Upper lobe of left lung (tissue), 6 donors: ENCODE measurements at regions not wholly inside any gene's neighbourhood (a gene's known extent, or its start where the extent isn't known, plus 50 kb on each side); places are given as distances from the start of the nearest gene placed in this dataset.

Experiments
- ATAC-seq, 2 donors: fragments of 200-7000 bp; cut with Tn5 transposase; one replicate each; pipeline ENCODE4 v1.9.1; 2022; ENCODE audit warnings: mild to moderate bottlenecking in 2 of 2, moderate library complexity in 2 of 2; ENCODE audit not compliant: low FRiP score in 2 of 2
- DNase-seq, 2 donors: peaks; one replicate each; pipeline ENCODE4 v3.0.0-alpha.2; 2019 to 2020
- H3K27ac ChIP-seq, 4 donors: fragments of 200-600 bp; sonication (generic); one replicate each; pipeline ENCODE4 v1.5.1; 2016 to 2019
- H3K27me3 ChIP-seq, 4 donors: fragments of 200-600 bp; sonication (generic); one replicate each; pipeline ENCODE4 v1.5.1; 2017 to 2019
- H3K36me3 ChIP-seq, 4 donors: fragments of 200-600 bp; sonication (generic); one replicate each; pipeline ENCODE4 v1.5.1; 2016 to 2019
- H3K4me1 ChIP-seq, 4 donors: fragments of 200-600 bp; sonication (generic); one replicate each; pipeline ENCODE4 v1.5.1; 2018 to 2019
- H3K4me3 ChIP-seq, 4 donors: fragments of 200-600 bp; sonication (generic); one replicate each; pipeline ENCODE4 v1.5.1; 2017 to 2019; ENCODE audit warnings: mild to moderate bottlenecking in 2 of 4, moderate library complexity in 1 of 4
- H3K9me3 ChIP-seq, 4 donors: fragments of 200-600 bp; sonication (generic); one replicate each; pipeline ENCODE4 v1.5.1; 2018 to 2019
- EP300 ChIP-seq, 4 donors: sonication (generic); formaldehyde crosslinking; IDR thresholded peaks; one replicate each; pipeline ENCODE4 v1.5.1; 2017; ENCODE audit warnings: antibody characterized with exemption in 4 of 4, control low read depth in 2 of 4
- POLR2A ChIP-seq, 4 donors: fragments of 450-650 bp; IDR thresholded peaks; one replicate each; pipeline ENCODE4 v1.5.1; 2016 to 2017; ENCODE audit warnings: antibody characterized with exemption in 4 of 4, mild to moderate bottlenecking in 2 of 4
- POLR2AphosphoS5 ChIP-seq, 2 donors: sonication (generic); formaldehyde crosslinking; IDR thresholded peaks; one replicate each; pipeline ENCODE4 v1.5.1; 2017; ENCODE audit warnings: antibody characterized with exemption in 2 of 2
- WGBS, 2 donors: methylation state at CpG; one replicate each; pipeline ENCODE4 v1.1.5; 2017 to 2018; 5-methylcytosine and 5-hydroxymethylcytosine counted together
- TF ChIP-seq, protein P1 (sequence below), 6 experiments: fragments of 450-650 bp in 4 of 6; fragments of 200-600 bp in 2 of 6; sonication (generic) in 2 of 6; IDR thresholded peaks; one replicate each; pipeline ENCODE4 v1.5.1; 2016 to 2019; ENCODE audit warnings: antibody characterized with exemption in 6 of 6
- donor health status: DM: no; HTN: no; CAD: no; lungs with moderate emphysema.
- donor health status: DM: no; HTN: yes; CAD: no; lungs with severe emphysema.

DNA sequence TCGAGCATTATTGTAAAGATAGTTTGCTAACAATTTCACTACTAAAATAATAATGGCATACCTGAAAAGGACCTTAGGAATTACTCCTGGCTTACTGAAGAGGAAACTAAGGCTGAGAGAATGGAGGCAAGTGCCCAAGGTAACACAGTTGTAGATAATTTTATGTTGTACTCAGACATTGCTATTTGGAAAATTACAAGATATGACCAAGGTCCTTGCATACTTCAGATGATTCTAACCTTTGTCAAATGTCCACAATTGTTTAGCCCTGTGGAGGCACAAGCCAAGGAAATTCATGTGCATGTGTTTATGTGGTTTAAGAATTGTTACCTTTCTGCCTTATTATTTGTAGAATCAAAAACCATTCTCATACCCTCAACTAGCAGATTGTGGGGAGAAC is 105.7 kb downstream of the TUSC7 start:
- WGBS, 2 donors = 75 to 76% methylated on average over 1 of the region's 1 CpG
- no peaks in the 10 kb centered on the region for H3K4me1 ChIP-seq
- H3K9me3 ChIP-seq = no peaks in the 10 kb centered on the region
- ATAC-seq (no peak), DNase-seq (no peak)
- no peaks in the 10 kb centered on the region for H3K27me3 ChIP-seq
- TF ChIP-seq POLR2AphosphoS5 (IDR thresholded peaks at IDR 0.05) (no peak), EP300 (IDR thresholded peaks at IDR 0.05) (no peak), POLR2A (IDR thresholded peaks at IDR 0.05) (no peak)
- TF ChIP-seq, protein P1, sequence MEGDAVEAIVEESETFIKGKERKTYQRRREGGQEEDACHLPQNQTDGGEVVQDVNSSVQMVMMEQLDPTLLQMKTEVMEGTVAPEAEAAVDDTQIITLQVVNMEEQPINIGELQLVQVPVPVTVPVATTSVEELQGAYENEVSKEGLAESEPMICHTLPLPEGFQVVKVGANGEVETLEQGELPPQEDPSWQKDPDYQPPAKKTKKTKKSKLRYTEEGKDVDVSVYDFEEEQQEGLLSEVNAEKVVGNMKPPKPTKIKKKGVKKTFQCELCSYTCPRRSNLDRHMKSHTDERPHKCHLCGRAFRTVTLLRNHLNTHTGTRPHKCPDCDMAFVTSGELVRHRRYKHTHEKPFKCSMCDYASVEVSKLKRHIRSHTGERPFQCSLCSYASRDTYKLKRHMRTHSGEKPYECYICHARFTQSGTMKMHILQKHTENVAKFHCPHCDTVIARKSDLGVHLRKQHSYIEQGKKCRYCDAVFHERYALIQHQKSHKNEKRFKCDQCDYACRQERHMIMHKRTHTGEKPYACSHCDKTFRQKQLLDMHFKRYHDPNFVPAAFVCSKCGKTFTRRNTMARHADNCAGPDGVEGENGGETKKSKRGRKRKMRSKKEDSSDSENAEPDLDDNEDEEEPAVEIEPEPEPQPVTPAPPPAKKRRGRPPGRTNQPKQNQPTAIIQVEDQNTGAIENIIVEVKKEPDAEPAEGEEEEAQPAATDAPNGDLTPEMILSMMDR (IDR thresholded peaks at IDR 0.05) = no peak
- H3K36me3 ChIP-seq = no peaks in the 10 kb centered on the region
- no peak overlapping the region for H3K27ac ChIP-seq
- H3K4me3 ChIP-seq = no peak overlapping the region

DNA sequence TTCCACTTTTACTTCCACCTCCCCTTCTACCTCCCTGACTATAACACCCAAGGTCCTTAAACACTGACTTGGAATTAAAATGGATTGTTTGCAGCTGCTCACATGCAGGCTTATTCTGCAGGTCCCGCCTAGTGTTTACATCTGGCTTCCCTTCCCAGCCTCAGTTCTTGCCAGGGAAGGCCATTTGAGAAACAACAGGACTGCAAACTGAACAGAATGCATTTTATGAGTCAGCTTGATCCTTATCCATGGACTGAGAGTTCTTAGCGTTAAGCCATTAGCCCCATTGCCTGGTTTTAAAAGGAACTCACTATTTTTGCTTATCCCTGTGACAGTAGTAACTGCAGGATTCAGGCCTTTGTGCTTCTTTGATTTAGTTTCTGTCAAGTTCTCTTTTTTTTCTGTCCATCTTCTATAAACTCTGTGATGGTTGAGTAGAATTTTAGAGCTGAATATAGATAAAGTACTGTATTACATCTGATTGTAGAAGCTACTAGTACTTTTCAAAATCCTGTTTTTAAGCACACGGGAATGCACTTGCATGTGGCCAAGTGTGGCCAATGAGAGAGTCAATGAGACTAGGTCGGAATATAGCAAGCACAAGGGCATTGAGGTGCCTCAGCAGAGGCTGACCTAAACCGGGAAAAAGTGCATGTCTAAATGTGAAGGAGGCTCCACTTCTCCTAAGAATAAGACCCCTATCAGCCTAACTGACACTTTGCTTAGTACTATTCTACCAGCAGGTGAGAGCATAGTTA is 106.4 kb downstream of the TUSC7 start:
- ATAC-seq (no peak), DNase-seq (no peak)
- no peak overlapping the region for H3K4me3 ChIP-seq
- no peaks in the 10 kb centered on the region for H3K9me3 ChIP-seq
- TF ChIP-seq POLR2AphosphoS5 (IDR thresholded peaks at IDR 0.05) (no peak), POLR2A (IDR thresholded peaks at IDR 0.05) (no peak), EP300 (IDR thresholded peaks at IDR 0.05) (no peak)
- TF ChIP-seq, protein P1 (IDR thresholded peaks at IDR 0.05) = no peak
- H3K27me3 ChIP-seq = no peaks in the 10 kb centered on the region
- H3K36me3 ChIP-seq = no peaks in the 10 kb centered on the region
- no peaks in the 10 kb centered on the region for H3K4me1 ChIP-seq
- 57 to 70% methylated on average over 5 of the region's 5 CpGs for WGBS, 2 donors
- H3K27ac ChIP-seq = no peak overlapping the region

- no peak for TF ChIP-seq EP300 (IDR thresholded peaks at IDR 0.05)
- no peak for TF ChIP-seq POLR2A (IDR thresholded peaks at IDR 0.05)
- no peak for TF ChIP-seq POLR2AphosphoS5 (IDR thresholded peaks at IDR 0.05)
- TF ChIP-seq, protein P1 (IDR thresholded peaks at IDR 0.05) = no peak
- H3K4me3 ChIP-seq = no peak overlapping the region
- no peak for ATAC-seq
- DNase-seq = no peak
- H3K9me3 ChIP-seq = no peaks in the 10 kb centered on the region
- H3K27ac ChIP-seq = no peak overlapping the region
- WGBS, 2 donors = 70 to 91% methylated on average over 1 of the region's 1 CpG
- no peaks in the 10 kb centered on the region for H3K27me3 ChIP-seq
- no peaks in the 10 kb centered on the region for H3K4me1 ChIP-seq
- no peaks in the 10 kb centered on the region for H3K36me3 ChIP-seq
These were observed 111.8 kb downstream of the TUSC7 start for GRCh38 chr3:116821371-116821770.

- Histone ChIP-seq H3K36me3 (no peaks in the 10 kb centered on the region), H3K4me1 (no peaks in the 10 kb centered on the region), H3K27me3 (no peaks in the 10 kb centered on the region), H3K4me3 (no peak overlapping the region), H3K9me3 (no peaks in the 10 kb centered on the region), H3K27ac (no peak overlapping the region)
- ATAC-seq = no peak
- no peak for DNase-seq
- no peak for TF ChIP-seq POLR2A (IDR thresholded peaks at IDR 0.05)
- TF ChIP-seq, protein P1 (IDR thresholded peaks at IDR 0.05) = no peak
- TF ChIP-seq POLR2AphosphoS5 (IDR thresholded peaks at IDR 0.05) = no peak
- no peak for TF ChIP-seq EP300 (IDR thresholded peaks at IDR 0.05)
- 58 to 68% methylated on average over 1 of the region's 1 CpG for WGBS, 2 donors
These were observed 114.6 kb downstream of the TUSC7 start for GRCh38 chr3:116824208-116824607.

DNA sequence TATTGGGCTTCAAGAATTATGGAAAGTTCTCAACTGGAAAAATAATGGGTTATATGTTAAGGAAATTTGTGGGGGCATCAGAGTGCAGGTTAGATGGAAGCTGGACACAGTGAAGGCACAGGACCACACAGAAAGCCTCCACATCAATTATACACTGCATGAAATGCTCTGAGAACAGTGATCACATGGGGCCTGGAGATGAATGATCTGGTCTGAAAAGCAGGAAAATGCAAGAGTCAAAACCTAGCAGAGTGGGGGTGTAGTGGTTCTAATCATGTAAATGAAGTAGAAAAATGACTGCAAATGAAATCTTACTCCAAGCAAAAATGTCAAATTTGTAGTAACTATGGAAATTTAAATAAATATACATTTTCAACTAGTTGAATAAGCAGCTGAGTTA is 123.6 kb downstream of the TUSC7 start:
- H3K36me3 ChIP-seq = no peaks in the 10 kb centered on the region
- no peak for ATAC-seq
- no peak overlapping the region for H3K4me3 ChIP-seq
- H3K27me3 ChIP-seq = no peaks in the 10 kb centered on the region
- H3K27ac ChIP-seq = no peak overlapping the region
- H3K4me1 ChIP-seq = no peaks in the 10 kb centered on the region
- no peak for DNase-seq
- TF ChIP-seq, protein P1 (IDR thresholded peaks at IDR 0.05) = no peak
- TF ChIP-seq POLR2A (IDR thresholded peaks at IDR 0.05) = no peak
- no peak for TF ChIP-seq POLR2AphosphoS5 (IDR thresholded peaks at IDR 0.05)
- no peak for TF ChIP-seq EP300 (IDR thresholded peaks at IDR 0.05)
- no peaks in the 10 kb centered on the region for H3K9me3 ChIP-seq
